ENCODE measurements at regions not wholly inside any gene's neighbourhood (a gene's known extent, or its start where the extent isn't known, plus 50 kb on each side); places are given as distances from the start of the nearest gene placed in this dataset.
"Not testable (repeated sequence)": the region's sequence is repeated elsewhere in the genome, so short reads cannot be mapped to it uniquely, and the experiment has no call there.

DNA sequence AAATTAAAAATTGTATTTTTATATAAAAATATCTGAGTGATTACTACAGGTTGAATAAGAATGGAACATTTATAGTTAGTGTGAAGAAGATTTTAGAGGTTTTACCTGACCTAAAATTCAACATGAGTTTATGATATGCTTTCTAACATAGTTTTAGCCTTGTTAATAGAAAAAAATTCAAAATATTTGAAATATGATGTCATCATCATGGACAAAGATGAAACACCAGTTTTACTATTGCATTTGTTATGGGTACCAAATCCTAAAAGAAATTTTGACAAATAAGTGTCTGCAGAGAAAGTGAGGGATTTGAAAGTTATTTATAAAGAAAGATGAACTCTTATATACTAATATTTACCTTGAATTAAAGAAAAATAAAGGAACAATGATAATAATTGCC lies 479.7 kb downstream of the TBC1D32 start:
- DNase-seq (no peak), ATAC-seq (no peak)
- intact Hi-C loops (cut with micrococcal nuclease) = no loop called here

DNA sequence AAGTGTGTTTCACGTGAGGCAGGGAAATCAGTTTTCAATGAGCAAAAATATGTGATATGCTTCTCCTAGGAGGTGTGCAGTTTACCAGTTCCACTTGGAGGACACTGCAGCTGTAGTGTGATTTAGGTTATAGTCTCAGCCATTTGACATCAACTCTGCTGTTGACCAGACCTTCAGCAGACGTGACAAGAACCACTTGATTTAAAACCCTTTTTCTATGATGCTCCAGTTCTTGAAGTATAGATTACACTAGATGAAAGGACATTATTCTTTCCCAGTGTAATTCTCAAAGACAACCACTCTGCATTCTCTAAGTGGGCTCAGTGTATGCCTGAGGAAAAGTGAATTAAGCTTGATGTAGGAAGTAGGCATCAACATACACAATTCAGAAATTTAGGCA lies 480.8 kb downstream of the TBC1D32 start:
- DNase-seq (no peak), ATAC-seq (no peak)
- intact Hi-C loops (cut with micrococcal nuclease) = no loop called here

DNA sequence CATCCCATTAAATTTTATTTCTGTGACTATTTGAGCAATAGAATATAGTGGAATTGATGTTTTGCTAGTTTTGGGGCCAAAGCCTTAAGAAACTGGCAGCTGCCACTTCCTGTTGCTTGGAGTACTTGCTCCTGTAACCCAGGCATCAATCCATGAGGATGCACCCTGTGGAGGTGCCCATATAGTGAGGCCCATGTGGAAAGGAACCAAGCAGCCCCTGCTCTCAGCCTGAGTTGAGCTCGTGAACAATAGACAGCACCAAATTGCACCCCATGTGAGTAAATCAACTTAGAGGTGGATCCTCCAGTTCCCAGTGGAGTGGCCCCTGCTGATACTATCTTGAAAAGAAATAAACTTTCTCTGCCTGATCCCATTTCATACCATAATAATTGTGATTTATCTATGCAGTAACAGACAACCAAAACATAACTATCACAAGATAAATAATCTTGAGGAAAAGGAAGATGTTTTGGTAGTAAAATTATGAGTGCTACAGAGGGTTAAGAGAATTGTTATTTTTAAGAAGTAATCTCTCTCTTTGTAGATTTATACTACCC lies 481.9 kb downstream of the TBC1D32 start:
- DNase-seq = no peak
- intact Hi-C loops (cut with micrococcal nuclease) = no loop called here
- ATAC-seq = no peak

DNA sequence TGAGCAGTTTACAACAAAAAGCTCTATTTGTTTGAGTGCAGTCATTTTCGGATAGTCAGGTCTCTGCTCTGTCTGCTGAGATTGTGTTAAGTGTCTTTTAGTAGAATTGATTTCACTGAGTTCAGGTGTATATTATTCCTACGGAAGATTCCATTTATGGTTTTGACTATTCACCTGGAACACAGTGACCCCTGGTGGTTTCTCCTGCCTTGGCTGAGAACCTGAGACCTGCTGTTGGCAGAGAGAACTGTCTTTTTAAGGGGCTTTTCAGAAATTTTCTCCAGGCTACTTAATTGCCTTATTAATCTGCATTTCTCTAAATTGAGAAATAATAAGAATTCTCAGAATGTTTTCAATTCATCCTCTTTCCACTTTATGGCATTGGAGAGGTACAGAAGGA lies 508.0 kb downstream of the TBC1D32 start:
- DNase-seq (no peak), ATAC-seq (no peak)
- intact Hi-C loops (cut with micrococcal nuclease) = no loop called here

DNA sequence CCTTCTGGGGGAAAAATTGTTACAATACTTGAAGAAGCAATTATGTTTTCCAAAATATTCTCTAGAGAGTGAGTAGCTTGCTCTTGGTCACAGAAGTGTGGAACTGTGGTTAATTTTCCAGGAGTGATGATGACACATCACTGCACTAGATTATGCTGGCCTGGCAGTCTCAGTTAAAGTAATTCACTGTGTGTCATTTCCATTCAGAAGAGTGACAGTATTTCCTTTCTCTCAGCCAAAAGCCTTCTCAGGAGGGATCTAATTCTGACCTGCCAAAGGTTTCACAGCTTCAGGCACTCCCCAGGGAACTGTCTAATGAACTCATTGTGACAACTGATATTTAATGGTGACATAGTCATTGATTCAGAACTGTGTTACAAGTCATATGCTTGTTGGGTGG lies 517.5 kb downstream of the TBC1D32 start:
- DNase-seq (no peak), ATAC-seq (no peak)
- intact Hi-C loops (cut with micrococcal nuclease) = no loop called here

DNA sequence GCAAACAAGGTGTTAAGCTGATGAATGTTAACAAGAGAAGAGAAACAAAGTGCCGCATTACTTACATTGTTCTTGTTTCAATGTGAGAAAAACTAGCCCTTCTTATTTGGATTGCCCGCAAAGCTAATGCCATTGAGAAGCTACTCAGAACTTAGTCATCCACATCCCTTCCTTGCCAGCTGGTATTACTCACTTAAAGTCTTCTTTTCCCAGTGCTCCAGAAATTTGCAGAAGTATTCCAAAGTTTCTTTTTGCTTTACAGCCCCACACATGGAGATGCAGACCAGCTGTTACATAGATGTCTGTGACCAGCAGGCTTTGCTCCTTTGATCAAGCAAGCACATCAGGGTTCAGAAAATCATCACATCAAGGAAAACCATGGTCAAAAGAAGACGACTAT lies 529.0 kb downstream of the TBC1D32 start:
- intact Hi-C loops (cut with micrococcal nuclease) = no loop called here
- DNase-seq (no peak), ATAC-seq (peak; percentile 42)

DNA sequence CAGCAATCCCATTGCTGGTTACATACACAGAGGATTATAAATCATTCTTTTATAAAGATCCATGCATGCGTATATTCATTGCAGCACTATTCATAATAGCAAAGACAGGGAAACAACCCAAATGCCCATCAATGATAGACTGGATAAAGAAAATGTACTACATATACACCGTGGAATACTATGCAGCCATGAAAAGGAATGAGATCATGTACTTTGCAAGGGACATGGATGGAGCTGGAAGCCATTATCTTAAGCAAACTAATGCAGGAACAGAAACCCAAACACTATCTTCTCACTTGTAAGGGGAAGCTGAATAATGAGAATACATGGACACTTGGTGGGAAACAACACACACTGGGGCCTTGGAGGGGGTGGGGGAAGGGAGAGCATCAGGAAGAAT lies 529.7 kb downstream of the TBC1D32 start:
- ATAC-seq (no peak), DNase-seq (no peak)
- intact Hi-C loops (cut with micrococcal nuclease) = no loop called here

DNA sequence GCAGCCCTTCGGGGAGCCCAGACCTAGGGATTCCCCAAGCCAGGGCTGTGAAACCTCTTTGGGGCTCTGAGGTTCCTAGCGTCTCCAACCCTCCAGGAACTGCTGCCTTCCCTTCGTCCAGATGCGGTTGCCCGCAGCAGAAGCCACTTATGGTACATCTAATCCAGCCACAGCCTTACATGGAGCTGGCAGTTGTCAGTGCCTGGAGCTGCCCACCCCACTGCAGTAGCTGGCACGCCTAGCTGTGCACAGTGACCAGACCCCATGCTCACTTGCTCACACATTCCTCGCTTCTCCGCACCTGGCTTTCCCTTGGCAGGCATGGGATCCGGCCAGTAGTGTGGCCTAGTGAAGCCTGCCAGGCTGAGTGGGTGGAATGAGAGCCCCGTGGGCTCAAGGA lies 547.6 kb downstream of the TBC1D32 start:
- ATAC-seq = no peak
- DNase-seq = no peak
- intact Hi-C loops (cut with micrococcal nuclease) = no loop called here

DNA sequence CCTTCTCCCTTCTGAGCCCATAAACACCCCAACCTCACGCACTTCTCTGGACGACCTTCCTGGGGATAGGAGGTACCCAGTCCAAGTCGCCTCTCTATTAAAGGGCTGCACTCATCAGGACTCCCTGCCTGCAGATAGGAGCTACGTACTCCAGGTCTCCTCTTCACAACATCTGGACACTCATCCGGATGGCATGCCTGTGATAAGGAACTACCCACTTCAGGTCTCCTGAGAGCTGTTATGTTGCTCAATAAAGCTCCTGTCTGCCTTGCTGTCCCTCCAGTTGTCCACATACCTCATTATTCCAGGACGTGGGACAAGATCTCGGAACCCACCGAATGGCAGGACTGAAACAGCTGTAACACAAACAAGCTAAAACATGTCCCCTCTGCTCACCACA lies 548.0 kb downstream of the TBC1D32 start:
- ATAC-seq (no peak), DNase-seq (no peak)
- intact Hi-C loops (cut with micrococcal nuclease) = no loop called here

DNA sequence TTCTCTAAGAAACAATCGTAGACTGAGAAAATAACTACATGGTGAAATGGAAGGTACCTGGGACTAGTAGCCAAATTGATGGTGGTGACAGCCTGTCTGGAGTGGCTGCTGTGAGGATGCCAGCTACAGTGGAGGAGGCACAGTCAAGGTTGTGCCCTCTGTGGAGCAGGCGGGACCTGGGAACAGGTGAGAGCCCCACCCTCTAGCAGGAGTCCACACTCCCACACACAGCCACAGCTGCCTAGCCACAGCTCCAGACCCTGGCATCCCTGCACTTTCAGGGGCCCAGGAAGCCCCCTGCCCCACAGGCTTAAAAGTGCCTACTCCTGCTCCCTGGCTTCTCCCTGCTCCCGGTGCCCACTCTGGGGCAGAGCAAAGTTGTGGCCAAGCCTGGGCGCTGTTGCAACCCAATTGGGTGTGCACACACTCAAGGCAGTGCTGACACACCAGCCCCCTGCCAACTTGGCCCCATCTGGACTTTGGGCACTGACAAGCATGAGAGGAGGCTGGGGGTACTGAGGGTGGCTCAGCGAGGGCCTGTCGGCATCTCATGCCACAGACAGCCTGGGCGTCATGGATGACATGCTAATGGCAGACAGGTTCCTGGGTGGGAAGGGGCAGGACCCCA lies 548.7 kb downstream of the TBC1D32 start:
- intact Hi-C loops (cut with micrococcal nuclease) = no loop called here
- no peak for DNase-seq
- ATAC-seq = no peak

DNA sequence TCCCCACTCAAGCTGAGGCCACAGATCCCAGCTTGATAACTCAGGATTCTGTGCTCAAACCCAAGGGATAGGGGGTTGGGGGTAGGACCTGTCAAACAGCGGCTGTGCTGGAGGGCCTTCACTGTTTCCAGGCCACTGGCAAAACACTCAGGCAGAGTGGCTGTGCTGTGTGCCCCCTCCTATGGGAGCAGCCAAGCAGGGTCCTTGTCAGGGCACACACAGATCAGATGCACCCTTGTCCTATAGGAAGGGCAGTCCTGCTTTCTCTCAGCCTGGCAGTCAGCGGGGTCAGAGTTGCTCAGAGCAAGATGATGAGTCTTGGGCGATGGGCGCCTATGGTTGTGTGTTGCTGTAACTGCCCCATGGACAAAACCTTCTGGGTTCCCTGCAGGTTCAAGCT lies 554.8 kb downstream of the TBC1D32 start:
- no peak for ATAC-seq
- intact Hi-C loops (cut with micrococcal nuclease) = no loop called here
- DNase-seq = no peak

DNA sequence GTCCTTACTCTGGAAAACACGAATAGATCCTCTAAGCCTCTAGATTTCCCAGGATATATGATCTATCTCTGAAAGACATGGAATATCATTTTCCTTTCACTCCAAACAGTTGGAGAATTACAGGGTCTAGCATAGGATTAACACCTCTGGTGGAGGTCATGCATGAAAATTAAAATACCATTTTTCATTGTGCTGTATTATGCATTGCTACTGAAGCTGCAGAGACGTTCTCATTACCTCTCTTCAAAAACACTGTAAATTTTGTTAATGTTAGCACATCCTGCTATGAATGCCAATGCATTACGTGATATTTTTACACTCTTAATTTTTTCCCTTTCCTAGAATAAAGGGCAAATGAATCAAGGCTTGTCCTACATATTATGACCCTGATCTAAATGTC lies 558.6 kb downstream of the TBC1D32 start:
- DNase-seq (no peak), ATAC-seq (no peak)
- intact Hi-C loops (cut with micrococcal nuclease) = no loop called here

DNA sequence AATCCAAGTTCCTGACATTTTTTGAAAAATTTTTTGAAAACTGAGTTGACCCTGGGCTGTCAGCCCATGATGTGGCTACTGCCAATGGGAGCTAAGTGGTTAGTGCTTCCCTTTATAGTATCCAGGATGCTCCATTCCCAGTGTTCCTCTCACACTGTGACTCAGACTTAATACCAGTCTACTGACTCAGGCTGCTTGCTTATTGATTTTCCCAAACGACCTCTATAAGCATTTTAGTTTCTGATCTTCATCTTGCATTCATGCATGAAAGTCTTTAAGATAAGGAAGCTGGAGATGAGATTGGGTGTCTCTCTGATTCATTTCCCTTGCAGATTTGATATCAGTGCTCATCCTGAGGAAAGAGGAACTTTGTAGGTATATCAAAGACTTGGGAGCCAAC lies 560.0 kb downstream of the TBC1D32 start:
- intact Hi-C loops (cut with micrococcal nuclease) = no loop called here
- ATAC-seq (no peak), DNase-seq (no peak)

DNA sequence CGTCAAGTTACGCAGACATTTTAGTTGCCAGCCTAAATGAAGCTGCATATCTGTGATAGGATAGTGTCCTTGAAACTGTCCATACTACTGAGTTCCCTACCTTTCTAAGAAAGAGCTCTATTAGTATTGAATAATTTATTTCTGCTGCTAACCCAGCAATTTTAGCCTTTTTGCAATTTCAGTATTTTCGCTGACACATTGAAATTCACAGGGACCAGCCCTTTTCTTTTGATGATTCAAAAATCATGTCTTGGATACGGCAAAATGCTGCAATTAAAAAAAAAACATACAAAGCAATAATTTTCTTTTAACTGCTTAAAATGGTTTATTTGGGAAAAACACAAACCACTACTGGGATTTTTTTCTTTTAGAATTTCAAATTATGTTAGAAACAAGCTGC lies 563.3 kb downstream of the TBC1D32 start:
- intact Hi-C loops (cut with micrococcal nuclease) = no loop called here
- DNase-seq (no peak), ATAC-seq (no peak)

DNA sequence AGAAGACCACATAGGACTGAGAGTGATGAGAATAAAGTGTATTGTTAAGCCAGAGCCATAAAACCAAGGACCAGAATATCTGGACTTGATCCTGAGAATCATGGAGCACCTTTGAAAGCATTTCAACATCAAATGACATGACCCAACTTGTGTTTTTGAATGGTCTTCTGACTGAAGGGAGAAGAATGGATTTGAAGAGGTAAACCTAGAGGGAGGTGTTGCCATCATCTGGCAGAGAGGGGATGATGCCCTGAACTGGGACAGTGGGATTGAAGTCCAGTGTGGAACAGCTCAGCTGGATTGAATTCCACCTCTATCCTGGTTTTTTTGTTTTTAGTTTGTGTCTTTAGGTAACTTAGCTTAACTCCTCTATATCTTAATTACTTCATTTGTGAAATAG lies 570.0 kb downstream of the TBC1D32 start:
- no peak for ATAC-seq
- DNase-seq = no peak
- intact Hi-C loops (cut with micrococcal nuclease) = no loop called here

DNA sequence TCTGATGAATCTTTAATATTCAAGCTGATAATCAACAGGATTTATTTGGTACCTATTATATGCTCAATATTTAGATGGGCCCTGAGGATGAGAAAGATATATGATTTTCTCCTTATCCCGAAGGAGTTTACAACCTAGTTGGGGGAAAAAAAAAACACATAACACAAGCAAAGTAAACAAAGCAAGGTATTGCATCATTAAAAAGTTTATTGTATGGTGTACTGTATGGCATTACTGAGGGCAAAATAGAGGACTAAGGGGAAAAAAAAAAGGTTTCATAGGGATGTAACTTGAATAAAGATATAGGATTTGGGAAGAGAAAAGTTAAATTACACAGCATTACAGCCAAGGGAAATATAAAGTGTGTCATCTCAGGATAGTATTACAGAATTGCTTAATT lies 574.7 kb downstream of the TBC1D32 start:
- no peak for ATAC-seq
- no peak for DNase-seq

DNA sequence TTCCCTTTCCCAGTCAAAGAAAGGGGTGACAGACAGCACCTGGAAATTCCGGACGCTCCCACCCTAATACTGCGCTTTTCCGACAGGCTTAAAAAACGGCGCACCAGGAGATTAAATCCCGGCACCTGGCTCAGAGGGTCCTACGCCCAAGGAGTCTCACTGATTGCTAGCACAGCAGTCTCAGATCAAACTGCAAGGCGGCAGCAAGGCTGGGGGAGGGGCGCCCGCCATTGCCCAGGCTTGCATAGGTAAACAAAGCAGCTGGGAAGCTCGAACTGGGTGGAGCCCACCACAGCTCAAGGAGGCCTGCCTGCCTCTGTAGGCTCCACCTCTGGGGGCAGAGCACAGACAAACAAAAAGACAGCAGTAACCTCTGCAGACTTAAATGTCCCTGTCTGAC lies 585.7 kb downstream of the TBC1D32 start:
- ATAC-seq; DNase-seq; intact Hi-C loops (cut with micrococcal nuclease): not testable (repeated sequence)

More for the DNA sequence above, 574.7 kb downstream of the TBC1D32 start:
- intact Hi-C loops (cut with micrococcal nuclease) = no loop called here

DNA sequence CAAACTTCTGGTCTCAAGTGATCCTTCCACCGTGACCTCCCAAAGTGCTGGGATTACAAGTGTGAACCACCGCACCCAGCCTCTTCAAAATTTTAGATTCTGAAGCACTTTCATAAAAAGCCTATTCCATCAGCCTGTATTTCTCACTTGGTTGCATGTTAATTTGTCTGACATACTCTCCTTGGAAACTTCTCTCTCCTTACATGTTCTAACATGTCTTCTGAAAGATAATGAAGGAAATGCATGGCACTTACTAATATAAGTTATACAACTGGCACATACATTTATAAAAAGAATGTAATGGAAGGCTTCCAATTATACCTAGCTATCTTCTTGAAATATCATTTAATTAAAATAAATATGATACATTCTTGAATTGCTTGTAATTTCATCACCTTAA lies 597.5 kb downstream of the TBC1D32 start:
- DNase-seq = no peak
- no peak for ATAC-seq
- intact Hi-C loops (cut with micrococcal nuclease) = no loop called here

DNA sequence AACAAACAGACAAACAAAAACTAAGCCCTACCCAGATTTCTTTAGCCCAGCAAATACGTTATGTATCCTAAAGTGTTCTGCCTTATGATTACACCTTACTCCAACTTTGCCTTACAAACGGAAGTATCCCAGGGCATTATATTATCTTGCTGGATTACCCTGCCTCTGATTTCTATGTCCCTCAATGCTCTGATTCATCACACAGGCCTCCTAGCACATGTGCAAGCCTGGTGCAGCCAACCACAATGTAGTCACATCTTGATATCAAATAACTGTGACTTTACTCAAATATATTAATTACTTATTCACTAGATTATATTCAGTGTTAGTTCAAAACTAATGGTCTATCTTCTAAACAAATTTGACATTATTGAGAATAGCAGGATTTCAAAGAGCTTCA lies 598.6 kb downstream of the TBC1D32 start:
- no peak for DNase-seq
- no peak for ATAC-seq
- intact Hi-C loops (cut with micrococcal nuclease) = no loop called here

DNA sequence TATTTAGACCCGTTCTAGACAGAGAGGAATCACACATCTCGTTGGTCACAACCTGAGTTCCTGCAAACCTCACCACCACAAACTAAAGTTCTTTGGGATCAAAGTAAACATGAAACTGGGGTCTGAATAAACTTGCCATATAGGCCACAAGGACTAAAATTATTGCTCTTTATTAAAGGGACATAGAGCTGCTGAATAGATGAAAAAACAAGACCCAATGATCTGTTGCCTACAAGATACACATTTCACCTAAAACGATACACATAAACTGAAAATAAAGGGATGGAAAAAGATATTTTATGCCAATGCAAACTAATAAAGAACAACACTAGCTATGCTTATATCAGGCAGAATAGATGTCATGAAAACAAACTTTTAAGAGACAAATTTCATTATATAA lies 623.0 kb downstream of the TBC1D32 start:
- DNase-seq = no peak
- intact Hi-C loops (cut with micrococcal nuclease) = no loop called here
- ATAC-seq = no peak

DNA sequence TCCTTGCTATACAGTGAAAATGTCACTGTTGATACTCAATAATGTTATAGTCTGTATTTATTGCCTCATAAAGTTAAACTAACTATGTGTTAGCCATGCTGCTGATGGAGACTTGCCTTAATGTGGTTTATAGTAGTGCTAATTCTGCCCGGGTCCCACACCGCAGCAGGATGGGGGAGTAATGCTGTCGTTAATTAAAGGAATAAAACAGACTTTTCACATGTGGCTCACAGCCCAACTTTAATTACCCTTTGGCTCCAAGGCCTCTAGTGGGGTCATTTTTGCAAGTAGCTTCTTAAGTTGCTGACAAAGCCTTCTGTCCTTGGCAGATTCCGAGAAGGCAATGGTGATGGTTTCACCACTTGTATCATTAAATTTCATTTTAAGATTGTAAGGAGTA lies 634.3 kb downstream of the TBC1D32 start:
- intact Hi-C loops (cut with micrococcal nuclease) = no loop called here
- no peak for ATAC-seq
- no peak for DNase-seq

DNA sequence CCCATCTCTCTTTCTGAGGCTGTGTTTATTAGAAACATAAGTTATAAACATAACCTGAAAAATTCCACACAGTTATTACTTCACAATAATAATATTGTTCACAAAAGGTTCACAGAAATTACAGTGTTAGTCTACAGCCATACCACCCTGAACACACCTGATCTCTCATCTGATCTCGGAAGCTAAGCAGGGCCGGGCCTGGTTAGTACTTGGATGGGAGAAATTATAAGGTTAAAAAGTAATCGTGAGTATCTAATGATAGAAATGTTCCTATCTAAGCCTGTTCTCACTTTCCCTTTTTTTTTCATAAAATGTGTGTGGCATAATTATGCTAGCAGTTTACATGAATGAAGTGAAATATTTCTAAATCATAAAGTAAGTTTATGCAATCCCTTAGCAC lies 647.8 kb downstream of the TBC1D32 start:
- intact Hi-C loops (cut with micrococcal nuclease) = no loop called here
- no peak for DNase-seq
- no peak for ATAC-seq
